PC-9 (cell line): ENCODE measurements at regions not wholly inside any gene's neighbourhood (a gene's known extent, or its start where the extent isn't known, plus 50 kb on each side); places are given as distances from the start of the nearest gene placed in this dataset.

Source experiments
- BruUV-seq: library from RNA; stranded (reverse); fragments of 400-500 nt; replicated peaks from 2 replicates; lab custom pipeline; 2021; lab: Mats Ljungman, UMichigan
- CTCF ChIA-PET: fragments of 300-600 bp; sonication (Branson Sonifier 250); formaldehyde crosslinking; loops from one replicate; lab custom pipeline; 2022; ENCODE audit warnings: antibody characterized with exemption; lab: Charles Lee
- POLR2A ChIA-PET: fragments of 300-600 bp; sonication (Branson Sonifier 250); formaldehyde crosslinking; loops from one replicate; lab custom pipeline; 2022; ENCODE audit warnings: antibody characterized with exemption; ENCODE audit not compliant: unreplicated experiment; lab: Charles Lee
- DNase-seq, 2 experiments: peaks; one replicate each; pipeline versions ENCODE4 v3.0.0 to v3.0.0-alpha.2; 2015 to 2022; ENCODE audit warnings: mixed read lengths in 1 of 2
- H2AFZ ChIP-seq: fragments of 200-600 bp; sonication (generic); 2 replicates; pipeline ENCODE4 v1.8.1; 2017; ENCODE audit warnings: antibody characterized with exemption
- H3F3A ChIP-seq: fragments of 200-600 bp; sonication (generic); 2 replicates; pipeline ENCODE4 v1.8.1; 2017; ENCODE audit warnings: antibody characterized with exemption, mild to moderate bottlenecking, low read depth; ENCODE audit not compliant: insufficient read depth
- H3K27ac ChIP-seq: fragments of 200-600 bp; sonication (generic); 2 replicates; pipeline ENCODE4 v1.6.1; 2016; ENCODE audit warnings: mixed run types
- H3K27me3 ChIP-seq: fragments of 200-600 bp; sonication (generic); 2 replicates; pipeline ENCODE4 v1.6.1; 2016; ENCODE audit warnings: low read depth, mixed run types; ENCODE audit not compliant: insufficient read depth
- H3K36me3 ChIP-seq: fragments of 200-600 bp; sonication (generic); 2 replicates; pipeline ENCODE4 v1.6.1; 2016; ENCODE audit warnings: low read depth, mixed run types
- H3K4me1 ChIP-seq: fragments of 200-600 bp; sonication (generic); replicated peaks from 2 replicates; pipeline ENCODE4 v1.6.1; 2016; ENCODE audit warnings: mixed run types; ENCODE audit not compliant: insufficient read depth
- H3K4me2 ChIP-seq: fragments of 200-600 bp; sonication (generic); 2 replicates; pipeline ENCODE4 v1.6.1; 2017; ENCODE audit warnings: mixed run types
- H3K4me3 ChIP-seq: fragments of 200-600 bp; sonication (generic); 2 replicates; pipeline ENCODE4 v1.6.1; 2016; ENCODE audit warnings: mixed run types
- H3K79me2 ChIP-seq: fragments of 200-600 bp; sonication (generic); 2 replicates; pipeline ENCODE4 v1.6.1; 2017; ENCODE audit warnings: low read depth, mixed run types
- H3K9me2 ChIP-seq: fragments of 200-600 bp; sonication (generic); 2 replicates; pipeline ENCODE4 v1.8.1; 2017; ENCODE audit warnings: mild to moderate bottlenecking; ENCODE audit not compliant: insufficient read depth
- H3K9me3 ChIP-seq: fragments of 200-600 bp; sonication (generic); 2 replicates; pipeline ENCODE4 v1.8.1; 2016; ENCODE audit warnings: low read depth; ENCODE audit not compliant: insufficient read depth
- H4K20me1 ChIP-seq: fragments of 200-600 bp; sonication (generic); 2 replicates; pipeline ENCODE4 v1.8.1; 2017; ENCODE audit not compliant: insufficient read depth
- CTCF ChIP-seq: fragments of 200-600 bp; sonication (generic); conservative IDR thresholded peaks from 2 replicates; pipeline ENCODE4 v1.6.1; 2017; ENCODE audit warnings: mixed run types, antibody characterized with exemption, mild to moderate bottlenecking, moderate library complexity
- EZH2 ChIP-seq: fragments of 200-600 bp; sonication (generic); IDR thresholded peaks from 2 replicates; pipeline ENCODE4 v1.8.0; 2017; ENCODE audit warnings: antibody characterized with exemption, low read depth
- intact Hi-C: fragments of 100-400 bp; cut with micrococcal nuclease; formaldehyde crosslinking; loops from one replicate; pipeline ENCODE4 v1.10.0; 2022; ENCODE audit not compliant: unreplicated experiment

- intact Hi-C loops, result no loop called here
Measured at GRCh38 chr5:8295141-8295540, 426.2 kb downstream of the MTRR start.

GRCh38 chr5:8299716-8300115, 430.8 kb downstream of the MTRR start:
- Histone ChIP-seq H3K79me2 (no peaks in the 10 kb centered on the region), H3K27me3 (no peaks in the 10 kb centered on the region), H3F3A (no peaks in the 10 kb centered on the region), H3K9me2 (no peaks in the 10 kb centered on the region; the same call in 1 of the 2 replicates), H3K4me2 (no peak overlapping the region), H2AFZ (no peak overlapping the region), H3K27ac (no peak overlapping the region), H3K36me3 (no peaks in the 10 kb centered on the region), H3K4me3 (no peak overlapping the region), H3K4me1 (no peaks in the 10 kb centered on the region), H3K9me3 (no peaks in the 10 kb centered on the region), H4K20me1 (no peaks in the 10 kb centered on the region)
- TF ChIP-seq EZH2, result no peak
- TF ChIP-seq CTCF, result no peak
- CTCF ChIA-PET, result interaction anchor here (0.6 kb wide), 1 partner anchor 1444 kb away, joined by 10 read pairs; no protein-coding TSS in a partner anchor
- intact Hi-C loops, result no loop called here
- DNase-seq, result no peak
- POLR2A ChIA-PET, result no interaction called here
- BruUV-seq, result no TSS peak

More at GRCh38 chr5:8295141-8295540, 426.2 kb downstream of the MTRR start:
- no peaks in the 10 kb centered on the region for H3F3A ChIP-seq
- no peak for DNase-seq
- H3K27me3 ChIP-seq, result no peaks in the 10 kb centered on the region; the same call in 1 of the 2 replicates
- no peak overlapping the region for H3K4me2 ChIP-seq
- H3K4me3 ChIP-seq, result no peak overlapping the region
- ChIA-PET POLR2A (no interaction called here), CTCF (no interaction called here)
- no peak overlapping the region for H3K27ac ChIP-seq
- no TSS peak for BruUV-seq
- no peaks in the 10 kb centered on the region for H3K79me2 ChIP-seq
- no peaks in the 10 kb centered on the region for H3K36me3 ChIP-seq
- H3K9me3 ChIP-seq, result no peaks in the 10 kb centered on the region
- H4K20me1 ChIP-seq, result no peaks in the 10 kb centered on the region
- no peaks in the 10 kb centered on the region for H3K9me2 ChIP-seq
- H2AFZ ChIP-seq, result no peak overlapping the region
- no peaks in the 10 kb centered on the region for H3K4me1 ChIP-seq
- TF ChIP-seq CTCF (no peak), EZH2 (no peak)

- intact Hi-C loops, result no loop called here
- Histone ChIP-seq H3F3A (no peaks in the 10 kb centered on the region), H3K4me3 (no peak overlapping the region), H3K27ac (no peak overlapping the region), H3K9me2 (no peaks in the 10 kb centered on the region; the same call in 1 of the 2 replicates), H3K4me1 (no peaks in the 10 kb centered on the region), H3K9me3 (no peaks in the 10 kb centered on the region), H2AFZ (no peak overlapping the region), H3K27me3 (no peaks in the 10 kb centered on the region), H3K36me3 (no peaks in the 10 kb centered on the region), H4K20me1 (no peaks in the 10 kb centered on the region), H3K4me2 (no peak overlapping the region), H3K79me2 (no peaks in the 10 kb centered on the region)
- DNase-seq, result no peak
- CTCF ChIA-PET, result no interaction called here
- POLR2A ChIA-PET, result no interaction called here
- BruUV-seq, result no TSS peak
- TF ChIP-seq CTCF (no peak), EZH2 (no peak)
Measured at GRCh38 chr5:8304341-8304740, 435.4 kb downstream of the MTRR start.
